GM12878 (cell line): ENCODE measurements at regions not wholly inside any gene's neighbourhood (a gene's known extent, or its start where the extent isn't known, plus 50 kb on each side); places are given as distances from the start of the nearest gene placed in this dataset.

Experiments used
- ATAC-seq: fragments of 200-7000 bp; cut with Tn5 transposase; 3 replicates; pipeline ENCODE4 v1.9.1; 2020; ENCODE audit warnings: mild to moderate bottlenecking, moderate library complexity
- BruUV-seq: library from RNA; stranded (reverse); fragments of 400-500 nt; replicated peaks from 2 replicates; lab custom pipeline; 2021; lab: Mats Ljungman, UMichigan
- CTCF ChIA-PET: fragments of 300-600 bp; sonication (Branson Sonifier 250); formaldehyde crosslinking; extraction: SDS; loops from one replicate; lab custom pipeline; 2021; ENCODE audit warnings: inconsistent platforms; lab: Yijun Ruan, JAX
- POLR2A ChIA-PET: fragments of 350-600 bp; formaldehyde crosslinking; extraction: SDS; loops from one replicate; lab custom pipeline; 2021; ENCODE audit warnings: inconsistent platforms; lab: Charles Lee
- RAD21 ChIA-PET: fragments of 300-600 bp; sonication (Branson Sonifier 250); formaldehyde crosslinking; loops from one replicate; lab custom pipeline; 2023; ENCODE audit warnings: antibody characterized with exemption; ENCODE audit not compliant: unreplicated experiment; lab: Charles Lee
- SMC1A ChIA-PET: fragments of 300-600 bp; sonication (Branson Sonifier 250); formaldehyde crosslinking; loops from one replicate; lab custom pipeline; 2023; ENCODE audit not compliant: unreplicated experiment, uncharacterized antibody; lab: Charles Lee
- DNase-seq: peaks from one replicate; pipeline ENCODE4 v3.0.0-alpha.2; 2011; ENCODE audit warnings: low read depth, low spot score
- FAIRE-seq: peaks from 3 replicates; lab custom pipeline; 2011; peaks lifted over from hg19 to GRCh38; lab: Jason Lieb, UNC
- H2AFZ ChIP-seq: 2 replicates; pipeline ENCODE4 v1.6.0; 2011; ENCODE audit warnings: low read depth, low read length, control low read depth; ENCODE audit not compliant: control insufficient read depth
- H3K27ac ChIP-seq: 2 replicates; pipeline ENCODE4 v1.5.1; 2011; ENCODE audit warnings: control low read depth; ENCODE audit not compliant: control insufficient read depth, insufficient read depth
- H3K27me3 ChIP-seq, 2 experiments: replicated peaks in 1 of 2; 2 replicates each; pipeline versions ENCODE4 v1.6.0 to v1.6.1; 2011; ENCODE audit warnings: low read length in 1 of 2; ENCODE audit not compliant: control insufficient read depth in 2 of 2, insufficient read depth in 2 of 2
- H3K36me3 ChIP-seq, 2 experiments: 2 replicates each; pipeline ENCODE4 v1.5.1; 2011; ENCODE audit warnings: low read length in 1 of 2; ENCODE audit not compliant: control insufficient read depth in 2 of 2, insufficient read depth in 2 of 2
- H3K4me1 ChIP-seq: 2 replicates; pipeline ENCODE4 v1.6.1; 2011; ENCODE audit warnings: mild to moderate bottlenecking, low read length, moderate library complexity, mixed read lengths; ENCODE audit not compliant: control insufficient read depth, insufficient read depth
- H3K4me2 ChIP-seq: 2 replicates; pipeline ENCODE4 v1.6.0; 2011; ENCODE audit warnings: control low read depth; ENCODE audit not compliant: control insufficient read depth, insufficient read depth
- H3K4me3 ChIP-seq: fragments of 200-600 bp; sonication (generic); 2 replicates; pipeline ENCODE4 v1.5.1; 2016
- H3K79me2 ChIP-seq: 2 replicates; pipeline ENCODE4 v1.6.0; 2011; ENCODE audit warnings: low read length; ENCODE audit not compliant: control insufficient read depth, insufficient read depth
- H3K9ac ChIP-seq: 2 replicates; pipeline ENCODE4 v1.8.0; 2011; ENCODE audit warnings: low read length, control low read depth, mixed read lengths; ENCODE audit not compliant: control insufficient read depth, insufficient read depth
- H3K9me3 ChIP-seq: replicated peaks from 3 replicates; pipeline ENCODE4 v1.5.1; 2011; ENCODE audit warnings: mild to moderate bottlenecking, low read length; ENCODE audit not compliant: control insufficient read depth, insufficient read depth
- H4K20me1 ChIP-seq: 2 replicates; pipeline ENCODE4 v1.6.0; 2011; ENCODE audit not compliant: control insufficient read depth, insufficient read depth
- EP300 ChIP-seq, 2 experiments: fragments of 150-350 bp in 1 of 2; IDR thresholded peaks; 2 replicates each; pipeline ENCODE4 v1.6.1; 2011 to 2012; ENCODE audit warnings: low read depth in 2 of 2, low read length in 2 of 2, borderline replicate concordance in 1 of 2, improper control_type of control experiment in 1 of 2, inconsistent platforms in 1 of 2; ENCODE audit not compliant: control insufficient read depth in 1 of 2
- HDGF ChIP-seq: fragments of 450-650 bp; IDR thresholded peaks from 2 replicates; pipeline ENCODE4 v1.6.1; 2016; ENCODE audit warnings: antibody characterized with exemption
- MEF2A ChIP-seq: IDR thresholded peaks from 2 replicates; pipeline ENCODE4 v1.6.1; 2011; ENCODE audit warnings: low read depth, mild to moderate bottlenecking, low read length, moderate library complexity; ENCODE audit not compliant: insufficient read depth
- NBN ChIP-seq: fragments of 450-650 bp; IDR thresholded peaks from 2 replicates; pipeline ENCODE4 v1.6.1; 2016
- WRNIP1 ChIP-seq: IDR thresholded peaks from 2 replicates; pipeline ENCODE4 v1.6.1; 2011; ENCODE audit warnings: low read depth, low read length, improper control_type of control experiment, borderline replicate concordance
- WGBS: methylation state at CpG from one replicate; pipeline ENCODE4 v1.1.6; 2016; ENCODE audit warnings: low lambda C conversion rate; ENCODE audit not compliant: insufficient replicate concordance, insufficient coverage; ENCODE audit errors: missing lambda C conversion rate; 5-methylcytosine and 5-hydroxymethylcytosine counted together
- in situ Hi-C: fragments of 300-500 bp; cut with MboI; formaldehyde crosslinking; loops from 9 replicates; pipeline ENCODE4 v1.14.3; 2018; ENCODE audit warnings: mixed read lengths
- intact Hi-C: fragments of 100-400 bp; cut with micrococcal nuclease; formaldehyde crosslinking; loops from one replicate; pipeline ENCODE4 v1.14.2; 2022; ENCODE audit not compliant: unreplicated experiment
- TF ChIP-seq, protein P1 (sequence below): fragments of 450-650 bp; IDR thresholded peaks from 2 replicates; pipeline ENCODE4 v1.6.1; 2016; ENCODE audit warnings: mild to moderate bottlenecking

- TF ChIP-seq, protein P1, sequence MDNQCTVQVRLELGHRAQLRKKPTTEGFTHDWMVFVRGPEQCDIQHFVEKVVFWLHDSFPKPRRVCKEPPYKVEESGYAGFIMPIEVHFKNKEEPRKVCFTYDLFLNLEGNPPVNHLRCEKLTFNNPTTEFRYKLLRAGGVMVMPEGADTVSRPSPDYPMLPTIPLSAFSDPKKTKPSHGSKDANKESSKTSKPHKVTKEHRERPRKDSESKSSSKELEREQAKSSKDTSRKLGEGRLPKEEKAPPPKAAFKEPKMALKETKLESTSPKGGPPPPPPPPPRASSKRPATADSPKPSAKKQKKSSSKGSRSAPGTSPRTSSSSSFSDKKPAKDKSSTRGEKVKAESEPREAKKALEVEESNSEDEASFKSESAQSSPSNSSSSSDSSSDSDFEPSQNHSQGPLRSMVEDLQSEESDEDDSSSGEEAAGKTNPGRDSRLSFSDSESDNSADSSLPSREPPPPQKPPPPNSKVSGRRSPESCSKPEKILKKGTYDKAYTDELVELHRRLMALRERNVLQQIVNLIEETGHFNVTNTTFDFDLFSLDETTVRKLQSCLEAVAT, result no peak
- TF ChIP-seq EP300 (IDR thresholded peaks at IDR 0.05; ENCODE audit: borderline replicate concordance in 1 of 2, control insufficient read depth in 1 of 2, low read depth in 2 of 2, low read length in 2 of 2), result no peak
- no peak for TF ChIP-seq MEF2A
- TF ChIP-seq HDGF, result no peak
- TF ChIP-seq NBN, result no peak
- TF ChIP-seq, all 136 proteins: peak for 0
Observed at GRCh38 chr12:58026426-58026825, 85.1 kb downstream of the ATP23 start (continued).

DNA sequence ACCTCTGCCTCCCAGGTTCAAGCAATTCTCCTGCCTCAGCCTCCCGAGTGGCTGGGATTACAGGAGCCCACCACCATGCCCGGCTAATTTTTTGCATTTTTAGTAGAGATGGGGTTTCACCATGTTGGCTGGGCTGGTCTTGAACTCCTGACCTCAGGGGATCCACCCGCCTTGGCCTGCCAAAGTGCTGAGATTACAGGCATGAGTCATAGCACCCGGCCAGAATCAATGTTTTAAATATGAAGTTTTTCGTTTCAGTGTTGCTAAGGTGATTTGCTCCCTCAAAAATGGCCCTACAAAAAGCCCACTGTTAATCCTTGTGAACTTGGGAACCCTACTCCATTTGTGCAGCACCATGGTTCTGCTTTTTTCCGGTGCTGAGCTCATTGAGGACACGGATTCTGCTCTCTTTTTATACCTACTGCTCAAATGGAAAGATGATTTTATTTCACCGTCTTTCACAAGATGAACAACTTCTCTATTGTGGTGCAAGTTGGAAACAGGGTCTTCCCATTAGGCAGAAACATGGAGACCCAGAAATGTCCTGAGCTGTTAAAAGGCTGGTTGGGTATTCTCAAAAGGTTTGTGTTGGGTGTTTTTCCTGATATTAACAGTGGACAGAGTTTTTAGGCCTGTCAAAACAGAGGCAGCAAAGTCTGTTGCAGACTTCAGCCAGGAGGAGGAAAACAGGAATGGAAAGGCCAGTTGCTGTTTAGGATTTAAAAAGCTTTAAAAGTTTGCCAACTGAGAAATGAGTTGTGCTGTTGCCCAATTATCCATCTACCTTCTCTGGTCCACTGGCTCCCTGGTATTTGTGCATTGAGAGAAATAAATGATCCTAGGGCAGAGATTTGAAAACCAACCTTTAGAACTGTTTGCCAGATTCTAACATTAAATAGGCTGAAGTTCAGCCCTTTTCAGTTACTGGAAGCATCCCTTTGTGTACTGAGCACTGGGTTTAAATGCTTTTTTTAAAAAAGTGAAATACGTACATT is 85.8 kb downstream of the ATP23 start:
- H2AFZ ChIP-seq, result no peak overlapping the region
- no peaks in the 10 kb centered on the region for H3K36me3 ChIP-seq
- no peaks in the 10 kb centered on the region for H3K27me3 ChIP-seq
- H3K9ac ChIP-seq, result no peak overlapping the region
- WGBS, result 23% methylated on average over 8 of the region's 9 CpGs
- H3K4me1 ChIP-seq, result no peaks in the 10 kb centered on the region
- H3K4me2 ChIP-seq, result no peak overlapping the region
- no peaks in the 10 kb centered on the region for H3K79me2 ChIP-seq
- no peak for TF ChIP-seq WRNIP1
- POLR2A ChIA-PET, result no interaction called here
- H4K20me1 ChIP-seq, result no peaks in the 10 kb centered on the region
- no peak for ATAC-seq
- FAIRE-seq, result no peak
- H3K9me3 ChIP-seq, result no peaks in the 10 kb centered on the region
- RAD21 ChIA-PET, result no interaction called here
- H3K27ac ChIP-seq, result no peak overlapping the region
- no peak overlapping the region for H3K4me3 ChIP-seq
- in situ Hi-C loops, result no loop called here
- intact Hi-C loops, result no loop called here
- CTCF ChIA-PET, result no interaction called here
- SMC1A ChIA-PET, result no interaction called here
- BruUV-seq, result no TSS peak
- no peak for DNase-seq
